Esophagus muscularis mucosa (tissue), 4 donors: ENCODE measurements at regions not wholly inside any gene's neighbourhood (a gene's known extent, or its start where the extent isn't known, plus 50 kb on each side); places are given as distances from the start of the nearest gene placed in this dataset.

Experiments
- DNase-seq: peaks from one replicate; pipeline ENCODE4 v3.0.0-alpha.2; 2017; ENCODE audit errors: extremely low spot score
- H3K27ac ChIP-seq, 4 donors: fragments of 200-600 bp; sonication (generic); replicated peaks in 1 of 4; 1 replicate in 3 of 4; 2 replicates in 1 of 4; pipeline ENCODE4 v1.5.1; 2016 to 2019; ENCODE audit warnings: mild to moderate bottlenecking in 1 of 4
- H3K27me3 ChIP-seq, 4 donors: fragments of 200-600 bp; sonication (generic); one replicate each; pipeline versions ENCODE4 v1.5.1 to v1.6.0; 2016 to 2019
- H3K36me3 ChIP-seq, 4 donors: fragments of 200-600 bp; sonication (generic); one replicate each; pipeline ENCODE4 v1.5.1; 2016 to 2019
- H3K4me1 ChIP-seq, 4 donors: fragments of 200-600 bp; sonication (generic); one replicate each; pipeline ENCODE4 v1.5.1; 2016 to 2019
- H3K4me3 ChIP-seq, 4 donors: fragments of 200-600 bp; sonication (generic); 1 replicate in 2 of 4; 2 replicates in 2 of 4; pipeline ENCODE4 v1.5.1; 2016 to 2019; ENCODE audit warnings: mild to moderate bottlenecking in 4 of 4, moderate library complexity in 1 of 4
- H3K9me3 ChIP-seq, 4 donors: fragments of 200-600 bp; sonication (generic); 1 replicate in 3 of 4; 2 replicates in 1 of 4; pipeline ENCODE4 v1.5.1; 2016 to 2019
- CTCF ChIP-seq, 3 experiments: fragments of 200-600 bp in 2 of 3; fragments of 450-650 bp in 1 of 3; sonication (generic) in 2 of 3; IDR thresholded peaks; one replicate each; pipeline ENCODE4 v1.5.1; 2017 to 2019; ENCODE audit warnings: antibody characterized with exemption in 3 of 3, mild to moderate bottlenecking in 2 of 3, moderate library complexity in 1 of 3
- EP300 ChIP-seq: sonication (generic); formaldehyde crosslinking; IDR thresholded peaks from one replicate; pipeline ENCODE4 v1.6.1; 2017; ENCODE audit warnings: antibody characterized with exemption
- POLR2A ChIP-seq: fragments of 450-650 bp; IDR thresholded peaks from one replicate; pipeline ENCODE4 v1.6.1; 2017; ENCODE audit warnings: antibody characterized with exemption, moderate library complexity, mild to moderate bottlenecking, low read depth
- POLR2AphosphoS5 ChIP-seq, 2 donors: sonication (generic); formaldehyde crosslinking; IDR thresholded peaks; one replicate each; pipeline ENCODE4 v1.6.1; 2017; ENCODE audit warnings: antibody characterized with exemption in 2 of 2
- WGBS: methylation state at CpG from one replicate; pipeline ENCODE4 v1.1.5; 2018; 5-methylcytosine and 5-hydroxymethylcytosine counted together
- intact Hi-C: fragments of 100-400 bp; cut with DNase I; formaldehyde crosslinking; loops from one replicate; pipeline ENCODE4 v1.15.1; 2023

GRCh38 chr11:112689851-112690250, 271.4 kb upstream of the NCAM1 start:
- Histone ChIP-seq H3K9me3 (no peaks in the 10 kb centered on the region), H3K4me3 (no peak overlapping the region), H3K27ac (no peak overlapping the region), H3K36me3 (no peaks in the 10 kb centered on the region), H3K4me1 (no peaks in the 10 kb centered on the region), H3K27me3 (no peaks in the 10 kb centered on the region)
- intact Hi-C loops, result no loop called here
- DNase-seq, result no peak
- 92% methylated on average over 6 of the region's 6 CpGs for WGBS
- TF ChIP-seq POLR2A, result no peak
- no peak for TF ChIP-seq POLR2AphosphoS5 (IDR thresholded peaks at IDR 0.05)
- TF ChIP-seq CTCF (IDR thresholded peaks at IDR 0.05), result no peak

- Histone ChIP-seq H3K9me3 (no peaks in the 10 kb centered on the region), H3K4me3 (no peak overlapping the region), H3K27ac (no peak overlapping the region), H3K4me1 (no peaks in the 10 kb centered on the region), H3K27me3 (no peaks in the 10 kb centered on the region), H3K36me3 (no peaks in the 10 kb centered on the region)
- TF ChIP-seq POLR2AphosphoS5 (IDR thresholded peaks at IDR 0.05), result no peak
- TF ChIP-seq POLR2A, result no peak
- TF ChIP-seq EP300, result no peak
- no peak for TF ChIP-seq CTCF (IDR thresholded peaks at IDR 0.05)
- DNase-seq, result no peak
- 83% methylated on average over 2 of the region's 2 CpGs for WGBS
- intact Hi-C loops, result no loop called here
These were observed 267.4 kb upstream of the NCAM1 start for GRCh38 chr11:112693781-112694180.

- H3K4me1 ChIP-seq, result no peaks in the 10 kb centered on the region
- 73% methylated on average over 1 of the region's 1 CpG for WGBS
These were observed 267.0 kb upstream of the NCAM1 start for GRCh38 chr11:112694245-112694644.

GRCh38 chr11:112694813-112695212, 266.4 kb upstream of the NCAM1 start:
- TF ChIP-seq POLR2AphosphoS5 (IDR thresholded peaks at IDR 0.05) (no peak), EP300 (no peak), CTCF (IDR thresholded peaks at IDR 0.05) (no peak), POLR2A (no peak)
- Histone ChIP-seq H3K9me3 (no peaks in the 10 kb centered on the region), H3K27me3 (no peaks in the 10 kb centered on the region), H3K4me3 (no peak overlapping the region), H3K27ac (no peak overlapping the region), H3K4me1 (no peaks in the 10 kb centered on the region), H3K36me3 (no peaks in the 10 kb centered on the region)
- intact Hi-C loops, result no loop called here
- 79% methylated on average over 2 of the region's 3 CpGs for WGBS
- DNase-seq, result no peak

More at GRCh38 chr11:112694245-112694644, 267.0 kb upstream of the NCAM1 start:
- H3K27ac ChIP-seq, result no peak overlapping the region
- no peaks in the 10 kb centered on the region for H3K36me3 ChIP-seq
- H3K27me3 ChIP-seq, result no peaks in the 10 kb centered on the region
- H3K9me3 ChIP-seq, result no peaks in the 10 kb centered on the region
- intact Hi-C loops, result no loop called here
- no peak overlapping the region for H3K4me3 ChIP-seq
- DNase-seq, result no peak
- TF ChIP-seq POLR2A (no peak), EP300 (no peak), CTCF (IDR thresholded peaks at IDR 0.05) (no peak), POLR2AphosphoS5 (IDR thresholded peaks at IDR 0.05) (no peak)

- TF ChIP-seq CTCF (IDR thresholded peaks at IDR 0.05) (no peak), EP300 (no peak), POLR2A (no peak), POLR2AphosphoS5 (IDR thresholded peaks at IDR 0.05) (no peak)
These were observed 263.6 kb upstream of the NCAM1 start for GRCh38 chr11:112697391-112698178.

More at GRCh38 chr11:112697391-112698178, 263.6 kb upstream of the NCAM1 start:
- Histone ChIP-seq H3K4me1 (no peaks in the 10 kb centered on the region), H3K9me3 (no peaks in the 10 kb centered on the region), H3K27ac (no peak overlapping the region), H3K36me3 (no peaks in the 10 kb centered on the region), H3K27me3 (no peaks in the 10 kb centered on the region), H3K4me3 (no peak overlapping the region)
- DNase-seq, result peak; percentile 77
- 55% methylated on average over 10 of the region's 10 CpGs for WGBS
- intact Hi-C loops, result no loop called here
